NCI-H1048 (cell line): ENCODE measurements at regions not wholly inside any gene's neighbourhood (a gene's known extent, or its start where the extent isn't known, plus 50 kb on each side); places are given as distances from the start of the nearest gene placed in this dataset.
"Not testable (repeated sequence)": the region's sequence is repeated elsewhere in the genome, so short reads cannot be mapped to it uniquely, and the experiment has no call there.

Experiments
- DNase-seq: peaks from one replicate; lab custom pipeline; 2025; lab: John Stamatoyannopoulos, UW

- DNase-seq: no peak
Observed at GRCh38 chr2:4916094-4916493, 776.1 kb upstream of the SOX11 start.

DNA sequence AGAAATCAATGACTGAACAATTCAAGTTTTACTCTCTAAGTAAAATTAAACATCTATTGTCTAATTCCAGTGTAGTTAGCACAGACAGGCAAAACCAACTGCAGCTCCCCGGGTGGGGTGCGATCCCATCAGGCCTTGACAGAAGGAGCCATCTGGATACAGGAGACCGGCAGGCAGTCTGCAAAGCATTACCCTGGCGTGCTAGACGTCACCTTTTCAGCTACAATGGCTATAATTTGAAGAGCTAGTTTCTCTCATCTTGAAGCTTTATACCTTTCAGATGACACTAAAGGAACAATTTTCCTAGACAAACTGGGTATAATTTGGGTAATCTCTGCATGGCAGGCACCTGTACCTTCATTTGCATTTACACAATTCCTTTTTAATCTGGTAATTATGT, 761.5 kb upstream of the SOX11 start:
- DNase-seq: no peak

DNA sequence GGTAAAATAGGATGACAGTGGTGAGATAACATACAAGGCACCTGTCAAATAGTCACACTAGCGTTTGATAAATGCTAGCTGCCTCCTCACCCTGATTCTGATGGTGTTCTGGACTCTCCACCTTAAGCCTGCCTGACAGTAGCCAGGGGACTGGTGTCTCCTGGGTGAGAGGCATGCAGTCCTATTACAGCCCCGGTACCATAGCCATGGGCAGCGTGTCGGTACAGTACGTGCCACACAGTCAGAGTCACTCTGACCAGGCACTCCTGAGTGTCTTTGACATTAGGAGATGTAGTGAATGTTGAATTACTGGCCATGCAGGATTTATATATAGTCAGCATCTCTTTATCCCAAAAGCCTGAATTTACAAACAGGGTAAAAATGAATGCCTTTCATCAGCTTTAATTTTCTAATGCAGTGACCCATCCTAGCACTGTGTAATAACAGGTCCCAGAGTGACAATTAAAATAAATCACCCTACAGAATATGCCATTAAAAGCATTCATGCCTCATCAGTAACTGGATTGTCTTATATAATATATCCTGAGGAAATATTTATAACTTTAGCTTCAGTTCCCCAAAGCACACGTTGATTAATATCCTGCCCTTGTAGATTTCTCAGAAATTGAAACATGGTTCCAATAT, 760.3 kb upstream of the SOX11 start:
- DNase-seq: no peak

GRCh38 chr2:4935291-4935690, 756.9 kb upstream of the SOX11 start:
- DNase-seq: not testable (repeated sequence)

DNA sequence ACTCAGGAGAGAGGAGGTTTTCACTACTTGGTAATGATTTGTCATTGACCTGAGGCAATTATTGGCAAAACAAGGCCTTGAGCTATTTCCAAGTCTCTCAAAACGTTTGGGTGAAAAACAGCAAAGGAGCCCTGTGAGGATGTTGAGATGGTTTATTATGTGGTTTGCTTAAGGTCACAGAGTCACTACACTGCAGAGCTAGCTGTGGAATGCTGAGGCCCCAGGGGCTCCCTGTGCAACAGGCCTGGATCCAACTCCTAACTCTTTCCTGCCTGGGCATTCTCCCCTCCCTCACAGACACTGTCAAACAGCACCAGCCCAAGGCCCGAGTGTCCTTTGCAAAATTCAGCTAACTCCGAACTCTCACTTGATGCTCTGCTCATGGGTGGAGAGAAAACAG, 754.6 kb upstream of the SOX11 start:
- no peak for DNase-seq

- DNase-seq: no peak
Observed at GRCh38 chr2:4938206-4938605, 754.0 kb upstream of the SOX11 start.

- no peak for DNase-seq
Observed at GRCh38 chr2:4942441-4942840, 749.7 kb upstream of the SOX11 start.

- no peak for DNase-seq
Observed at GRCh38 chr2:4947911-4948310, 744.3 kb upstream of the SOX11 start.

DNA sequence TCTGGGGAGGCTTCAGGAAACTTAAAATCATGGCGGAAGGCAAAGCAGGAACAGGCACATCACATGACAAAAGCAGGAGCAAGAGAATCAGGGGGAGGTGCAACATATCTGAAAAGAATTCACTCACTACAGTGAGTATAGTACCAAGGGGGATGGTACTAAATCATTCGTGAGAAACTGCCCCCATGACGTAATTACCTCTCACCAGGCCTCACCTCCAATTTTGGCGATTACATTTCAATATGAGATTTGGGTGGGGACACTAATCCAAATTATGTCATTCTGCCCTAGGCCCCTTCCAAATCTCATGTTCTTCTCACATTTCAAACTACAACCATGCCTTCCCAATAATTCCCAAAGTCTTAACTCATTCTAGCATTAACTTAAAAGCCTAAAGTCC, 740.8 kb upstream of the SOX11 start:
- no peak for DNase-seq

GRCh38 chr2:4959219-4959618, 733.0 kb upstream of the SOX11 start:
- DNase-seq: no peak

GRCh38 chr2:4962419-4962818, 729.8 kb upstream of the SOX11 start:
- DNase-seq: no peak

DNA sequence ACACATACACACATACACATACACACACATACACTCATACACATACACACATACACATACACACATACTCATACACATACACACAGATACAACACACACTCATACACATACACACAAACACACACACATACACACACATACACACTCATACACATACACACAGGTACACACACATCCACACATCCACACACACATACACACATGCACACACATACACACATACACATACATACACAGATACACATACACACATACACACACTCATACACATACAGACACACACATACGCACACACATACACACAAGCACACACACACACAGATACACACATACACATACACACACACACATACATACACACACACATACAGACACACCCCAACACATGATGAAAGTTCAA, 729.1 kb upstream of the SOX11 start:
- no peak for DNase-seq

DNA sequence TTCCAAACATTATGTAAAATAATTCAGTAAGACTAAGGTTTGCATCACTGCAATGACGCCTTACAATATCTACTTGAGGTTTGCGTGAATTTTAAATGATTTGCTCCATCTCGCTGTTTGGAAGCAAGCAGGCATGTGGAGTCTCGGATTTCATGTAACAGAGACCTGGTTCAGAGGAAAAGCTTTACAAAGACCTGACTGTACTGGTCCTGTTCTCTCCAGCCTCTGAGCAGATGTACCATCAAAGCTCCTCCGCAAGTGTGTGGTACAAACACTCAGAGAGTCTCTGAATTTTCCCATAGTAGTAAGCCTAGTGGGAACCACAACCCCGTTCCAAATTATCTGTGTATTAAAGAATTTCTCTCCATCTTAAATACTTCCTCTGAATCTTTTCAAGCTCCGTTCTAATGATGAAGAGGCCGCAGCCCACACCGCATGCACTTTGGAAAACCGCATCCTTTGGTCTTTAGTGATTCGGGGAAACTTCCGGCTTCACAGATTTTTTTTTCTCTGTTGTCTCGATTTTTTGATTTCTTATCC, 728.1 kb upstream of the SOX11 start:
- DNase-seq: no peak

GRCh38 chr2:4964579-4964978, 727.6 kb upstream of the SOX11 start:
- no peak for DNase-seq

DNA sequence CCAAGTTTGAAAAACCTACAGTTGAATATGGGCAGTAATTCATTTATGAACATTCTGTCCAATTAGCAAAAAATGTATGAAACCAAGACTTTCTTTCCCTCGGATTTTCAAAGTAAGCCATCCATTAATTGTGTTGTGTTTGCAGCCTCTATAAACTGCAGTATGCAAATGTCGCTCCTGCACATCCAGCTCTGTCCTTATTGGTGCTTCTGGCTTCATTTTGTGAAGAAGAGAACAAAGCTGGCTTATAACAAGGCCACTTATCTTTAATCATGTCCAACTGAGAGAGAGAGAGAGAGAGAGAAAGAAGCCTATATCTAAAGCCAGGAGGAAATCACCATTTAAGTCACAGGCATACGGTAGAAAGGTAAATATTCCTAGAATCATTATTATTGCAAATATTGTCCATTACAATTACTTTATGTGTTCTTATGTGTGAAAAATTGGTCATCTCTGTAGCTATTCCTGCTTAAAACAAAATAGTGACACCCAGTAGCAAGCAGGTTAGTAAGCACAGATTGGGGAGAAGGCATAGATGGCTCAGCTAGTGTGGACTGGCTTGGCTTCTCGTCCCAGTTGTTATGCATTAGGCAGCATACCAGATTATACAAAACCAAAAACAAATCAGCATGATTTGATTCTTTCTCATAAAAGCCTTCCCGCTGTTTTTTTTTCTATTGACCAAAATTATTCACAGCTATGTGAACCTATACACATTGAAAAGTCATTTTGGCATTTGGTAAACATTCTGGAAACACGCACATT, 726.4 kb upstream of the SOX11 start:
- no peak for DNase-seq

- DNase-seq: no peak
Observed at GRCh38 chr2:4967206-4967605, 725.0 kb upstream of the SOX11 start.

DNA sequence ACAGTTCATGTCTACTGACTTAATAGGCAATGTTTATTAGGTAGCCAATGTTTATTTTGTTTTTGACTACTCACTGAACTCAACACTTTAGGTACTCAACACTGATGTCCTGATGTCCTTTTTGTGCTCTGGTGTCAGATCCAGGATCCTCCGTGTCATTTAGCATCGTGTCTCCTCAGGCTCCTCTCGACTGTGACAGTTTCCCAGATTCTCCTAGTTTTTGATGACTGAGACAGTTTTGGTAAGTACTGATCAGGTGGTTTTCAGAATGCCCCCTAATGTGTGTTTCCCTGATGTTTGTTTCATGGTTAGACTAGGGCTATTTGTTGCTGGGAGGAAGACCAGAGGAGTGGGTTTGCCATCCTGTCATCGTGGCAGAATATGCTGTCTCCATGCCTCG, 719.7 kb upstream of the SOX11 start:
- DNase-seq: no peak

GRCh38 chr2:4973354-4973753, 718.8 kb upstream of the SOX11 start:
- no peak for DNase-seq

- DNase-seq: no peak
Observed at GRCh38 chr2:4973973-4974372, 718.2 kb upstream of the SOX11 start.

DNA sequence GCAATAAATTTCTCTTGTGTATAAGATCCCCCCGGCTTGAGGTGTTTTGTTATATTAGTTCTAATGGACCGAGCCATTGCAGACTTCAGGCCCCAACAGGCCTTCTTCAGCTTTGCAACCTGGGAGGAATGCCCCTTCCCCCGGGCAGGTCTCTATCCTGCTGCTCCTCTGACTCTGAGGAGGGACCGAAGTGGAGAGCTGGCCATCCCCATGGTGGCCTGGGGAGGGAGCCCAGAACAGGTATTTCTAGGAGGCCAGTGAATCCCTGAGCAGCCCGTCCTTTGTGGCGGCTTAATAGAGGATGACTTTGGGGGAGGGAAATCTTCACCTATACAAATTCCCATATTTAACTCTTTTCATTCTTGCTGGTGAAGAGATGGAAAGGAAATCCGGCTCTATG, 715.8 kb upstream of the SOX11 start:
- no peak for DNase-seq

DNA sequence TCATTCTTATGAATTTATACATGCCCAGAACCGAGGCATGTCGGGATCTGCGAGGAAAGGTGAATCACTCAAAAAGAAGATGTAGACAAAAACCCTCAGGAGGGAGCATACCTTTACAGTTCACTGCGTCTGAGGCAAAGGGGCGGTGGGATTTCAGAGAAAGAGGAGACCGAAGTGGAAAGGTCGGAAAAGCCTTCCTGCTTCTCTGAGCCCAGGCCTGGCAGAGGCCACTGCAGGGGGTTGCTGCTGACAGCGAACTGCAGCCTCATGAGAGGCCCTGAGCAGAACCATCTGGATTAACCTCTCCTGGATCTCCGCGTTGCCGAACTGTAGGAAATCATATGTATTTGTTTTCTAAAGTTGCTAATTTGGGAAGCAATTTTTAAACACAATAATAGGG, 713.1 kb upstream of the SOX11 start:
- no peak for DNase-seq

- DNase-seq: no peak
Observed at GRCh38 chr2:4980995-4981394, 711.2 kb upstream of the SOX11 start.

GRCh38 chr2:4981802-4982409, 710.3 kb upstream of the SOX11 start:
- DNase-seq: no peak
